NCI-H446 (cell line): ENCODE measurements at regions not wholly inside any gene's neighbourhood (a gene's known extent, or its start where the extent isn't known, plus 50 kb on each side); places are given as distances from the start of the nearest gene placed in this dataset.
"Not testable (repeated sequence)": the region's sequence is repeated elsewhere in the genome, so short reads cannot be mapped to it uniquely, and the experiment has no call there.

Source experiments
- DNase-seq, 2 experiments: peaks; one replicate each; lab custom pipeline; 2025; lab: John Stamatoyannopoulos, UW

DNA sequence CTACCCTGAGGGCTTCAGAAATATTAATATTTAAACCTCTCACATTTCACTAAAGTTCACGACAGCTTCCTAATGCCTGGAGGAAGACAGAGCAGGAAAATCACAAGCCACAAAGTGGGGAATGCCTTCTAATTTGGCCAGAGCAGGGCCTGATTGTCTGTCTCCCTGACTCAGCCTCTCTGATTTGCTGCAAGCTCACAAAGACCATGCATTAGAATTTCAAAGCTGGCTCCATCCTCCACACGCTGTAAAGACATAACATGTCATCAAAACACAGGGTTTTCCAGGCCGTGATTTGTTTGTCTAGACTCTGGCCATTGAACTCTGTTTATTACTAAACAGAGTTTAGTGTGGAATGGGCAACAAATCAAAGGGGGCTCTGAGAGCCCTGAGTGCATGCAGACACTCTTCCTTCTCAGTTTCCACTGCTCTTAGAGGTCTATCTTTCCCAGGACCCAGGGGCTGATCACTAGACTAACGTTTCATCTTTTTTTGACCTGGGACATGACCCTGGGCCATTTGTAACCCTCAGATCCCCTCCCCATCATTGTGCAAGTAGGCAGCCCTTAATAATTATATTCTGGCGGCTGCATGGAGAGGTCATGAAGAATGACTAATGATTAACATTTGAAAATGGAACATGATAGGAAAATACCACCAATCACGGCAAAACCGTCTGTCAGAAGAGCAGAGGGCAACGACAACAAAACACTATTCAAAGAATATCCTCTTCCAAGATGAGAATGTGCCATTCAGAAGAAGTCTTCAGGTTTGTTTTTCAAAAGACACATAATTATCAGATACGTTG lies 140.2 kb downstream of the ENC1 start:
- no peak for DNase-seq

GRCh38 chr5:74499256-74500050 lies 141.1 kb downstream of the ENC1 start:
- no peak for DNase-seq

- DNase-seq, result no peak
These were observed 142.8 kb downstream of the ENC1 start for GRCh38 chr5:74497706-74498105.

GRCh38 chr5:74493411-74493810 lies 147.1 kb downstream of the ENC1 start:
- no peak for DNase-seq

DNA sequence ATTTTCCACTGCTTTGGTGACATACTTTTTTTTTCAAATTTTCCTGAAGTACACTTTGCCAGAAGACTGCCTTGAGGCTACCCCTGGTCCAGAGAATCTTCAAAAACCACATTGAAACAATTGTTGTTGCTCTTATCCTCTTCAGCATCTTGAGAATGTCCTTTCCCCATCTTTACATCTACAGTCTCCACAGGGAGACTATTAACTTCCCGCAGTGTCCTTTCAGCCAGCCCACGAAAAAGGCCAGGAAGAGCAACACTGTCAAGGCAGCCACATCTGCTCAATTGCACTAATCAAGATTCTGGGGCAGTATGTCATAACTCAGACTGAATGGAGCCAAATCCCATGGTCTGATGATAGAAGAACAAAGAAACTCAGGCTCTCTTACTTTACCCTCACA lies 148.3 kb downstream of the ENC1 start:
- no peak for DNase-seq

- peak in 1 of 2 experiments; percentile 18 for DNase-seq
These were observed 148.9 kb downstream of the ENC1 start for GRCh38 chr5:74491586-74491985.

GRCh38 chr5:74490814-74491213 lies 149.7 kb downstream of the ENC1 start:
- DNase-seq, result peak in 1 of 2 experiments; percentile 36

DNA sequence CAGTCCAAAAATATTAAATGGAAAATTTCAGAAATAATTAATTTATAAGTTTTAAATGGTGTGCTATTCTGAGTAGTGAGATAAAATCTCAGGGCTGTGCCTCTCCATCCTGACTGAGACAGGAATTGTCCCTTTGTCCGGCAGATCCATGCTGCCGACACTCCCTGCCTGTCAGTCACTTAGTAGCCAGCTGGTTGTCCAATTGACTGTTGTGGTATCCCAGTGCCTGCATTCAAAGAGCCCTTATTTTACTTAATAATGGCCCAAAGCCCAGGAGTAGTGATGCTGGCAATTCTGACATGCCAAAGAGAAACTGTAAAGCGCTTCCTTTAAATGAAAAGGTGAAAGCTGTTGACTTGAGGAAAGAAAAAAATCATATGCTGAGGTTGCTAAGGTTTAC lies 157.5 kb downstream of the ENC1 start:
- no peak for DNase-seq

DNA sequence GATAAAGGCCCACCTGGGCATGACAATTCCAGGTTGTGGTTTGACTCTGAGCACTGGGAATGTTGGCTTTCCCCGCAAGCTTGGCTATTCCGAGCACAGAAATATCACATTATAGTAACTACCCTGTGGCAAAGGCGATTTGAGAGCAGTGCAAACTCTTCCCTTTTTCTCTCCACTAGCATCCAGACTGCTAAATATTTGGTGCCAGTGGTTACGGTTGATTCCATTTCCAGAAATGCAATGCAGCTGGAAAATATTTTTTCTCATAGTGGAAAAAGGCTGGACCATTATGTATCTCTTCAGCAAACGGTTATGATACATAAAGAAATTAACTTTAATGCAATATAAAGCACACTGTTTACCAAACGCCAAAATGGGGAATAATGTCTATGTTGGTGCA lies 158.0 kb downstream of the ENC1 start:
- DNase-seq, result no peak

DNA sequence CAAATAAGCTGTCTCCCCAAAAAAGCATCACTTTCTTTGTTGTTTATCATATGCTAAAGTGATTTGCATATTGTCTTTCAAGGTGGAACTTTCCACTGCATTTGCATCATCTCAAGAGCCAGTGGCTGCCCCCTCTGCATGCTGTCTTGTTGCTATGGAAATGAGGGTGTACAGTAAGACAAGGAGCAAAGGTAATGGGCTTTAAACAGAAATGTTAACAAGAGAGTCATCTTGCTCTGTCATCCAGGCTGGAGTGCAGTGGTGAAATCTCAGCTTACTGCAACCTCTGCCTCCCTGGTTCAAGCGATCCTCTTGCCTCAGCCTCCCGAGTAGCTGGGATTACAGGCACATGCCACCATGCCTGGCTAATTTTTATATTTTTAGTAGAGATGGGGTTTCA lies 159.2 kb downstream of the ENC1 start:
- DNase-seq, result not testable (repeated sequence)

DNA sequence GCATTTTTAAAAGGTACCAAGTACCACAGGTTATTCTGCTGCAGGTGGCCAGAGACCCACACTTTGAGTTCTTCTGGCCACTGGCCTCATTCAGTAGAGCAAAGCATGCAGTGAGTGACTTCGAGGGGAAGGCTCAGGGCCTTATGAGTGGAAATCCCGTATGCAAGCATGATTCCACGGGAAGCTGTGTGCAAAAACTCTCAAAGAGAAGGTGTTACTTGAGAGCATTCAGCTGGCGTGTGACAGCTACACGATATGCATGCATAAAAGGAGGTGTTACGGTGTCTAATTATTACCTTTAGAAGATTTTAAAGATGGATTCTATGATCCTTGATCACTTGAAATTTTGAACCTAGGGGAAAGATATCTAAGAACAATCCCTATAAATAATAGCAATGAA lies 160.3 kb downstream of the ENC1 start:
- DNase-seq, result no peak

DNA sequence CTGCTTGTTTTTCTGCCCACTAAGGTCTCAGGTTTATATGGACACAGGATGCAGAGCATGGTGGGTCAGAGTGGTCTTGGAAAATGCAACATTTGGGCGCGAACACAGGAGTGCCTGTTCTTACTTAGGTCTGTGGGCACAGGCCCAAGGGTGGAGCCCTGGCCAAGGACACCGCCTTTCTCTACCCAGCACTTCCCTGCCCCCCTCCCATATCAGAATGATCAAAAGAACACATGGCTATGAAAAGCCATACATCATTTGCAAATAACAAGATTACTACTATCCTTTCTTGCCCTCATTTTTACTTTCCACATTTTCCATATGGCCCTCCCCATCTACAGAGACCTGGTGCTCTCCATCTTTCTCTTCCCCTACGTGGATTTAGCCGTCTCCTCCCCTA lies 162.2 kb downstream of the ENC1 start:
- DNase-seq, result no peak

DNA sequence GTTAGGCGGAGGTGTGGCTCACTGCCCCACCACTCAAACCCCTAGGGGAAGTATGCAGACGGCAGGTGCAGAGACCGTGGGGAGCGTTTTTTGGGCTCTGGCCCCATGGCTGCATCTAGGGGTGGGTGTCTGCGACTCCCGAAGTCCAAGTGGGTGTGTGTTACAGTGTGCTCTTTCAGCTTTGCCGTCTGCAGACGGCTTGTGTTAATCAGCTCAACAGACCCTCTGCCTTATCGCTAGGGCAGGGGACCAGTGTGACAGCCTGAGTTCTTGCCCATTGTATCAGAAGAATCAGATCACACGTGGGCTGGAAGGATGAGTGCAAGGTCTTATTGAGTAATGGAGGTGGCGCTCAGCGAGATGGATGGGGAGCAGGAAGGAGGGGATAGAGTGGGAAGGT lies 162.8 kb downstream of the ENC1 start:
- DNase-seq, result no peak

DNA sequence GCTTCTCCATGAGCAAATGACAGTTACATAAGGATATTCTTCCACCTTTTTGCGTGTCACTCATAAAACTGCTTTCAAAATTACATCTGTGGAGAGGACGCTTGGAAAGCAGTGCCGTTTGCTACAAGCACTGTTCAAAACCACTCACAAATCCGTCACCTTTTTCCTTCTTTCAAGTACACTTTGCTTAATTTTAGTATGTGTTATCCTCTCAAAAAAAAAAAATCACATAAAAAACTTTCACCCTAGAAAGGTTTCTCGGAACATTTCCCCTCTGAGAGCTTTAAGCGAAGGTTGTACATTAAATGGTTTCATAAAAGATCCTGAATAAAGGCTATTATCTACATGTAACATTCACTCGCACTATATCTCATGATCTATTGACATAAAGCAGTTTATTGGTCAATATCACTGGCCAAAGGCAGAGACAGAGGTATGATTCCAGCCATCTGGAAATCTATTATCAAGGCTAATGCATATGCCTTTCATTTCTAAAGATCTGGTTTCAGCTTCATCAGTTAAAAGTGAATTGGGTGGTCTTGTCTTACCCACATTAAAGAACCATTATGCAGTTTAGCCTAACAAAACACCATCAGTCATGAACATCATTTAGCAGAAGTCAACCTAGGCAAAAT lies 163.6 kb downstream of the ENC1 start:
- DNase-seq, result no peak

DNA sequence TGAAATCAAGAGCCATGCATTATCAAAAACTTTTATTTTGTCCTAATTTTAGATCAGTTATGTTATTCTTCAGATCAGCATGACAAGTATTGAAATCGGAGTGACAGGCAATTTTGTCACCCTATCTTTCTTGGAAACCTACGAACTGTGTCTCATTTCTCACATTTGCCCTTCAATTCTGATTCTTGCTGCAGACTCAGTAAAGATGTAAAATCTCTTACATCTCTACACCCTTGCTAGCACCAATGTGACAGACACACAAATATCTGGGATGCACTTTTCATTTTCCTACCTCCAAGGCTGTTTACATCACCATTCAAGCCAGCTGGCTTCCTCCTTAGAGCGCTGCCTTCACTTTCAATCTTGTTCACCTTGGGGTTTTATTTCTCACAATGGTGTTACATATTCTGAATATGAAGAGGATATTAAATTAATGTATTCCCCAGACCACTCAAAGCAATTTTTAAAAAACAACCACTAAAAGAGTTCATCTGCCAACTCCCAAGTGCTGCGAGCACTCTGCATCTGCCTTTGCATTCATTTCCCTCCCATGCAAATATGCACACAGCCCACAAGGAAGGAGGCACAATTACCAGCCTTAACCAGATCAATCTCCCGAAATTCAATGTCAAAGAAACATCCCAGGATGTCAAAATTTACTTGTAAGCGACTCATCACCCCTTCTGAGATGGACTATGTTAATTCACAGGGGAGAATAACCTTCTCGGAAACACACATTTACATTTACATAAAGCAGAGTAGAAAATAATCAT lies 164.3 kb downstream of the ENC1 start:
- no peak for DNase-seq

DNA sequence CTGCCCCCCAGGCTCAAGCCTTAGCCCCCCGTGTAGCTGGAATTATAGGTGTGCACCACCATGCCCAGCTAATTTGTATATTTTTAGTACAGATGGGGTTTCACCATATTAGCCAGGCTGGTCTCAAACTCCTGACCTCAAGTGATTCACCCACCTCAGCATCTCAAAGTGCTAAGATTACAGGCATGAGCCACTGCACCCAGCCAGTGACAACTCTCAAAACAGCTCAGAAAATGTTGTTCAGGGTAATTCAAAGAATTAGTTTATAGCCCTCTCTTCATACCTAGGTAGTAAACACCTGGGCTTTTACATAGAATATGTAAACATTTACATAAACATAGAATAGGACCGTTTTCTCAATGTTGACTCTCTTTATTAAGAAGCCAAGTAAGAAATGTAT lies 168.7 kb downstream of the ENC1 start:
- no peak for DNase-seq

- no peak for DNase-seq
These were observed 171.1 kb downstream of the ENC1 start for GRCh38 chr5:74469234-74469994.

DNA sequence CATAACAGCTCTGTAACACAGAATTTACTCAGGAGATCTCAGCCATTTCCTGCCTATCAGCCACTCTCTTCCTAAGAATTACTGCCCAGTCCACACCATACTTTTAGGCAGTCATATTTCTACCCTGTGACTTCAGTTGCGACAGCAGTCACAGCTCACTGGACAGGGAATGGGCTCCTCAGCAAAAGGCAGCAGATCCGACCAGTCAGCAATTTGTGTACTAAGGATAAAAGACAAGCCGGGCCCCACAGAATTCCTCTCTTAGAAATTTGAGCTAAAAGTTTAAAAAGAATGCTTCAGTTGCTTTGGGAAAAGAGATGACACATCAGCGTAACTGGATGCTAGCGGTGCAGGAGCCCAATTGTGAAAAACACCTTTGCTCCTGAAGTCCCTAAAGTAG lies 172.1 kb downstream of the ENC1 start:
- DNase-seq, result no peak

DNA sequence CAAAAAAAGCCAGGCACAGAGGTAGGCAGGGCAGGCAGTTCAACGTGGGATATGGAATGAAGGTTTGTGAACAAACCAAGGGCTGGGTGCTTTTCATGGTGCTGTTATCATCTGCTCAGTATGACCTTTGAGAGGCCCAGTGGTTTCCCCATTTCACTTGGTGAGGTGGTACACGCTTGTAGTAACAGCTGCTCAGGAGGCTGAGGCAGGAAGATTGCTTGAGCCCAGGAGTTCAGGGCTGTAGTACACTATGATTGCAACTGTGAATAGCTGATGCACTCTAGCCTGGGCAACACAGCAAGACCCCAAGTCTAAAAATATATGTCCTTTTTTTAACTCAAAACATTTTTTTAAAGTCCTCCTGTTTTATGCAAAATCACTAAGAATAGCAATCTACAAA lies 174.8 kb downstream of the ENC1 start:
- DNase-seq, result no peak

GRCh38 chr5:74464512-74465209 lies 175.9 kb downstream of the ENC1 start:
- no peak for DNase-seq

DNA sequence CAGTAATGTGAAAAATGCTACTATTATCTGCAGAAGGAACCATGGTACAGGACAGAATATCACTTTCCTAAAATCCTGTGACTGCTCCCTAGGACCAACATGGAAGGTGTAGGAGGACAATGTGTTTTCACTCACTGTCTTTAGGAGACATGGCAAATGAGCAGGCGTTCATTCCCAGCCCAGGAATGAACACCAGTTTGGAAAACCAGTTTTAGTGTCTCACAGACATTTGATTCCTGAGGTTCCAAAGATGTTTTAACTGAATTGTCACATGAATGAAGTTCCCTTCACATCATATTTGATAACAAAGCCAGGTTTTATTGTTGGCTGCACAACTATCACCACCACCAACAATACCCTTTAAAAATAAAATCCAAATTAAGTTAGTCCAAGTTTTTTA lies 178.2 kb downstream of the ENC1 start:
- DNase-seq, result no peak
